ENCODE measurements at regions not wholly inside any gene's neighbourhood (a gene's known extent, or its start where the extent isn't known, plus 50 kb on each side); places are given as distances from the start of the nearest gene placed in this dataset.

DNA sequence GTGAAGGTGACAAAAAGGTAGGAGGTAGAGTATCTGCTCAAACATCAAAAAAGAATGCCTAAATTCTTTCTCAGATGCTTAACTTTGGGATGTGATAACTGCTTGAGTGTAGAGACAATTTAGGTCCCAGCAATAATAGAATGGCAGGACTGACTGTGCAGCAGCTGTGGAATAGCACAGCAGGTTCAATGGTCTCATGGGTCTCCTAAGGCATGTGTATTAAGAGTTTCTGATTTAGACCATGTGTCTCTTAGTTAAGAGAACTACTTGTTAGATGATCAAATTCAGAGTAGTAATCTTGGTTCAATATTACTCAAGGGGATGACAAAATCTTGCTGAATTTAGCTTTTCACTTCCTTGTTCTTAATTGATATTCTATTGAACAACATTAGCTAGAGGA is 72.0 kb downstream of the ALX1 start:
- no peak for DNase-seq

- DNase-seq, result no peak
These were observed 76.8 kb downstream of the ALX1 start for GRCh38 chr12:85356596-85357385.

DNA sequence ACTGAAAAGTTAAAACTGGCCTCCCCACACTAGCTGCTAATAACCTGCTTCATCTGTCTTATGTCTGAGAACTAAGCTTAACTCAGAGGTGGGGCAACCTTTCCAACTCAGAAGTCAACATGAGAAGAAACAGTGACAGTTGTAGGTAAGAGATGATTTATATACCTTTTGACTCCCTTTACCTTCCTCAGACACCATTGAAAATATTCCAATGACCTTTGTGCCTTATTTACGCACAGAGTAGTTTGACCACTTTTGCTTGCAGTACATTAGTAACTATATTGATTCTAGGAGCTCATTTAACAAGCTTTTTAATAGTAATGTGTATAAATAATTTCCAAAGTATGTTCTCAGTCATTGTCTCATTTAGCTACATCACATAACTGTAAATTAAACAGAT is 77.6 kb downstream of the ALX1 start:
- DNase-seq, result no peak

DNA sequence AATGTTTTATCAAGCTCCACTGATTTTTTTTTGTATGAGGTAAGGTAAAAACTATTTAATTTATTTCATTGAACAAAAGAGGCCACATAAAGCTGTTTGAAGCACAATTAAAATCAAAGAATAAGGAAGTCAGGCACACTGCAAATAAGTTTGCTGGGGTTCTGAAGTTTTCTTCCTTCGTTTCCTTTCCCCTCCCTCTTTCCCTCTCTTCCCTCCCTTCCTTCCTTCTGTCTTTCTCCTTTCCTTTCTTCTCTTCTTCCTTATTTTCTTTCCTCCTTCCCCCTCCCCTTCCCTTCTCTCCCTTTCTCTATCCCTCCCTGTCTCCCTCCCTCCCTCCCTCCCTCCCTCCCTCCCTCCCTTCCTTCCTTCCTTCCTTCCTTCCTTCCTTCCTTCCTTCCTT is 78.7 kb downstream of the ALX1 start:
- no peak for DNase-seq

DNA sequence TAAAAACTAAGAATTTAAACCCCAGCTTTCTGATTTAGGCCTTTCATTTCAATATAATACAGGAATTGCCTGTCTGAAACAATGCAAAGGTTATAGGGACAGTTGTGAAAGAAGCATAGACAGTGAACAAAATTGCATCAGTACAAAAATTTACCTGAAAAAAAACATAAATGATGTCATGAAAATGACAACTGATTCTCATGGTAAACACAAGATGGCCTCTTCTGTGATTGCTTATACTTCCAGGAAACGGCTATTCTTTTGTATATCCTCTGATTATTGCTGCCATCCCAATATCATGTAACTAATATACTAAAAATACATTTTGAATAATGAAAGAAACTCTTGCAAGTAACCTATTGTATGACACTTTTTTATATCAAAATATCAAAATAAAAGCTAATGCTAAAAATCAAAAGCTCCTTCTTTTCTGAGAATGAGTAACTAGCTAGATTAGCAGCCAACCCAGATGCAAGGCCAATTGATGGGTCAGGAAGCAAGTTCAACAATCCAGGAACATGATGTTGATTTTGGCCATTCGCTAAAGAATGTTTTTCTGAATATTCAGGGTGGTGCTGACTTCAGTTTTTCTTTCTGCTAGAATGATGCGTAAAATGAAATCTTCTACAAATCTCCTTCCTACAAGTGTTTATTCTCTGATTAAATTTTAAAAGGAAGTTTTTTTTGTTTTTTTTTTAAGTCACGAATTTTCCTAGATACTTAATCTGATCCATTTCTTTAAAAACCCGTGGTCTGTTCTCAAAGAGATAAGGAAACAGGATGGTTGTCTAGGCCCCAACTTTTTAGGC is 83.6 kb downstream of the ALX1 start:
- DNase-seq, result no peak

DNA sequence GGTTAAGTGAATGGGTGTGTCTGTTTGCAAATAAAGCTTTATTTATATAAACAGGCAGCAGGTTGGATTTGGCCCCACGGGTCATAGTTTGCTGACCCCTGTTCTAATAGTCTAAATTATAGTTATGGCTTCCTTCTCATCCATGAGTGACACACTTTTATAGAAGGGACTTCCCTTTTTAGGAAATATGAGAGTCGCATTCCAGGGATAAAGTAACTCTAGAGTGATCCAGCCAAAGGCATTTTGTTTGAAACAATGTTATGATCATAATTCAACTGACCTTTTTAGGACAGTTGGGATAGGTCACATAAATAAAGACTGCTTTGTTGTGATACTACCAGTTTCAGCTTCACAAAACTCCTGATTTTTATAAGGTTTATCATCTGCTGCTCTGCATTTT is 87.9 kb downstream of the ALX1 start:
- DNase-seq, result peak; percentile 44

- peak; percentile 83 for DNase-seq
These were observed 89.5 kb downstream of the ALX1 start for GRCh38 chr12:85369365-85370154.

GRCh38 chr12:85373045-85373444 is 93.0 kb downstream of the ALX1 start:
- DNase-seq, result no peak

GRCh38 chr12:85374981-85375380 is 95.0 kb downstream of the ALX1 start:
- no peak for DNase-seq

DNA sequence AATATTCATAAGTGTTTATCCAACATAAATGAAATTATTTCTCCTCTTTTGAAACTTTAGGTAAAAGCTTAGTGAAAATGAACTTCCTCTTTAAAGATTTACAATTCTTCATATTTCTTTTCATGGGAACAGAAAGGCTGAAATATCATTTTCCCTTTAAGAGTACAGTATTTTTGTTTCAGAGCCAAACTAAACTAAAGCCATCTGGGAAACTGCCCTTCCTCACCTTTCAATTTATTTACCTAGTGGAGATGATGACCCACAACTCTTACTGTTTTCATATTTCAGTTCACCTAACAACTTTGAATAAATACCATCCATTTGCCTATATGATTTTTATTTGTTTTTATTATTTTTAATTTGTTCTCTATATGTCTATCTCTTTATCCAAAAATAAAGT is 105.4 kb downstream of the ALX1 start:
- peak; percentile 25 for DNase-seq

GRCh38 chr12:85390266-85390665 is 110.2 kb downstream of the ALX1 start:
- DNase-seq, result peak; percentile 20

- no peak for DNase-seq
These were observed 112.5 kb downstream of the ALX1 start for GRCh38 chr12:85392508-85392907.

- no peak for DNase-seq
These were observed 113.6 kb downstream of the ALX1 start for GRCh38 chr12:85393606-85394005.

GRCh38 chr12:85394065-85394464 is 114.0 kb downstream of the ALX1 start:
- DNase-seq, result peak; percentile 30

GRCh38 chr12:85394809-85395208 is 114.8 kb downstream of the ALX1 start:
- DNase-seq, result no peak

DNA sequence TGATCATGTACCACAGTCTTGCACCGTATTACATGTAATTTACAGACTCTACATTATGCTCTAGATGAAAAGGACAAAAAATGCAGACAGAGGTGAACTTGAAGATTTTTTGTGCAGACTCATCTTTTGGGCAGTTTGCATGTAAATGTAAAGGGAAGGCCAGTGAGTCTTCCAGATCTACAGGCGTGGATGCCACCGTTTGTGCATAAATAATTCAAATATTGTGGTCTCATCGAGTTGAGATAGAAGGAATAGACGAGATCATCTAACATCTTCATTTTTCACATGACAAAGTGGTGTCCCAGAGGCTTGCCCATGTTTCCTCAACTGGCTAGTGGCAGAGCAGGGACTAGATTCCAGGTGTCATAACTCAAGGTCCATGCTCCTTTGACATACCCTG is 125.2 kb downstream of the ALX1 start:
- DNase-seq, result no peak

GRCh38 chr12:85405781-85406522 is 125.9 kb downstream of the ALX1 start:
- peak; percentile 7 for DNase-seq

DNA sequence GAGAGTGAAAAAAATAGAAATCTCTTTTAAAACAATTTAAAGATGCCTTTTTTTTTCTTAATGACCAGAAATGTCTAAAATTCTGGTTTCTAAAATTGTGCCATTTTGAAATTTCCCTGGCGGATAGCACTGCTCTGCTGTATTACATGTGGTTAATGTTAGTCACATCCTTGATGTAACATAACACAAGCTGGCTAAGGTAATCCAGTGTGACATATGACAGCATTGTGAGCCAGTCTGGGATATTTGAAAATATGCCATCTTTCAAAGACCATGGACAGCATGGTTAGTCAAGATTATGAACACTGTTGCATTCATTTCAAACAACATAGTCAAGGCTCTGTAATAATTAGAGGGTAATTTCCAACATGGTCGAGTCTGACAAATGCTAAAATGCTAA is 133.2 kb downstream of the ALX1 start:
- no peak for DNase-seq

- DNase-seq, result no peak
These were observed 142.7 kb downstream of the ALX1 start for GRCh38 chr12:85422762-85423161.

DNA sequence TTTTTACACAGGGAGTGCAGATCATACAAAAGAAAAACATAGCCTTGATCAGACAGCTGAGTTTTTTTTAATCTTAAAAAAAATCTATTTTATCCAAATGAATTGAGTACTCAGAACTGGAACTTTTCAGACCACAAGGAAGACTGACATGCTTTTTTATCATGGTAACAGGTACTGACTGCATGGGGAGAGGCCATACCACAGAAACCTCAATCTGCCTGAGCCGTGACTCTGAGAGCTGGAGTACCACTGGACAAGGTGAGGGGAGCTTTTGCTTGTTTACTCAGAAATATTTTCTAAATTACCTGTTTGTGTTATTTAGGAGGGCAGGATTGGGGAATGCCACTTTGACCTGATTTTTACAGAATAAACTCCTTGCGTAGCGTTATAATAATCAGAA is 143.9 kb downstream of the ALX1 start:
- no peak for DNase-seq

GRCh38 chr12:85424581-85425348 is 144.7 kb downstream of the ALX1 start:
- peak; percentile 53 for DNase-seq

- DNase-seq, result no peak
These were observed 145.3 kb downstream of the ALX1 start for GRCh38 chr12:85425349-85425612.
